DMS153 treated with DMSO at 0.1 percent for 48 hours (cell line): ENCODE measurements at regions not wholly inside any gene's neighbourhood (a gene's known extent, or its start where the extent isn't known, plus 50 kb on each side); places are given as distances from the start of the nearest gene placed in this dataset.

Source experiments
- DNase-seq: peaks from one replicate; lab custom pipeline; 2025; ENCODE audit not compliant: unreplicated experiment; lab: John Stamatoyannopoulos, UW

DNA sequence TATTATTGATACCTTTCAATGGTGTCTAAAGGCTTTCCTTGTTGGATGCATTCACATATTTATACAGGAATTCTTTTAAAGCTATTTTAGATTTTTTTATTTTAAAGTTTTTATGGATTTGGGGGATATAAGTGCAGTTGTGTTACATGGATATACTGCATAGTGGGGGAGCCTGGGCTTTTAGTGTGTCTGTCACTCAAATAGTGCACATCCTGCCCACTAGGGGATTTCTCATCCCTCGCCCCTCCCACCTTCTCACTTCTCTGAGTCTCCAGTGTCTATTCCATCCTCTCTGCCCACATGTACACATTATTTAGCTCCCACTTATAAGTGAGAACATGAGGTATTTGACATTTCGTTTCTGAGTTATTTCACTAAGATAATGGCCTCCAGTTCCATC lies 154.0 kb upstream of the MKI67 start:
- no peak for DNase-seq

DNA sequence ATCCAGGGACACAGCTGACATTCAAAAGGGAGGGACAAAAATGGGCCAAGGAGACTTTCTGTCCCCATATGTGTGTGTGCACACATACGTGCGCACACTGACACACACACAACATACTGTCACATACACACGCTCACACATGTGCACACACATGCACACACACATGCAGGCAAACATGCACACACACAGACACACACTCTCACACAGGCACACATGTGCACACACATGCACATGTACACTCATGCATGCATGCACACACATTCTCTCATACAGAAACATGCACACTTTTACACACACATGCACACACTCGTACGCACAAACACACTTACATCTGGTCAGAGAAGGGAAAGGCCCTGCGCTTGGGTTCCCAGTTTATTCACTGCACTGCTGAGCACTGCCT lies 155.1 kb upstream of the MKI67 start:
- DNase-seq: no peak

DNA sequence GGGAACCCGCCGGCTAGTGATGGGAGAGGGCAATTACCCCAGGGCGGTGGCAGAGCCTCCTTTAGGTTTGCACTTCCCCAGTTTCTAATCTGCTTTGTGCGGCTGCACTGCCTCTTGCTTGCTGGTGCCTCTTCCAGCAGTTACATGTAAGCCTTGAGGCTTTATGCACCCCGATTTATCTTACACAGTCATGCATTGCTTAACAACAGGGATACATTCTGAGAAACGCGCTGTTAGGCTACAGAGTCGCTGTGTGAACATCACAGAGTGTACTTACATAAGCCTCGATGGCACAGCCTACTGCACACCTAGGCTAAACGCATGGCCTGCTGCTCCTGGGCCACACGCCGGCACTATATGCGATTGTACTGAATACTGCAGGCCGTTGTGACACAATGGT lies 155.6 kb upstream of the MKI67 start:
- no peak for DNase-seq

DNA sequence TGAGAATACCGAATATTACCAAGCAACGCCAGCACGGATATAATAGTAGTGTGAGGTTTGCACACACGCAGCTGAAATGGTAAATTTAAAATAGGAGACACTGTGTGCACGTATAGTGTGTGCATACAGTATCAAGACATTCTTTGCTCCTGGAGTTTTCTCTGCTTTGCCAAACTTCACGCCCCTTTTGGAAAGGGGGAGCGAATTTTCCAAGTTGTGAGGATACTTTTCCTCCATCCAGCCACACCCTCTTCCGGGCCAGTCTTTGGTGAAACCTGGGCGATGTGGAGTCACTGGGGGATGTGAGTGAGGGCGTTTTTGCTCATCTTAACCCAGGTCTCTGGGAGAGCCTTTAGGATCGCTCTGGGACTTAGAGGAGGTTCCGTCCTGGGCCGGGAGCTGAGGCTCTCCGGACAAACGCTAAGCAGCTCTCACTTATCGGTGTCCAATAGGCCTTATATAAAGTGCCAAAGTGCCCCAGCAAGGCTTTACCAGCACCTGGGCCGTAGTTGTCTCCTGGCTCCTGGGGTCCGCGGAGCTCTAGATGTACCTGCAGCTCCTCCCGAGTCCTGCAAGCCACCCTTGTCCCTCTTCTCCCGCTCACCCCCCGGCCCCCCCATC lies 160.0 kb upstream of the MKI67 start:
- no peak for DNase-seq

DNA sequence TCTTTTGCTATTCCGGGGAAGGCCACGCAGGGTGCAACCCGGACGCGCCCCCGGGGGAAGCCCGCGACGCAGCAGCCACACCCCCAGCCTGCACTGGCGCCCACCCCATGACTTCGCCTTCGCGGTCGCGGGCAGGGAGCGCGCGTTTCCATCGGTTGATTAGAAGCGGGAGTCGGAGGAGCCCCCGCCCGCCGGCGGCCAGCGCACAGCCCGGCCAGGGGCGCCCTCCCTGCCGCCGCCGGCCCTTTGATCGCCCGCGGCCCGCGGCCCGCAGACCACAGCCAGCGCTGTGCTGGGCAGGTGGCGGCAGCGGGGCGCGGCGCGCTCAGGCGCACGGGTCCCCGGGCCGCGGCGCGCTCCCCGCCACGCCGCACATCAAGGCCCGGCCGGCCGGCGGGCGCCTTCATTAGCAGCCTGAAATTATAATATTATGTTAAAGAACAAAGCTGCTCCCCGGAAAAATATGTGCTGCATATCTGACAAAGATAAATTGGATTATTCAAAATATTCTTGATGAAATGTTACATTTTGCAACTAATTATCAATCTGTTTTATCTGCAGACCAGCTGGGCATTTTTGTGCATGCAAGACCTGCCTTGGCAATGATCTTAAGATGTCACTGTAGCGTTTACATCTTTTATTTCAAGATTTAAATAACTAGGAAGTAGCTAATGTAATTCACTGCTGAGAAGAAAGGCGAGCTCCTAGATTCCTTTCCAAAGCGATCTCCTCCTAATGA lies 160.7 kb upstream of the MKI67 start:
- no peak for DNase-seq

DNA sequence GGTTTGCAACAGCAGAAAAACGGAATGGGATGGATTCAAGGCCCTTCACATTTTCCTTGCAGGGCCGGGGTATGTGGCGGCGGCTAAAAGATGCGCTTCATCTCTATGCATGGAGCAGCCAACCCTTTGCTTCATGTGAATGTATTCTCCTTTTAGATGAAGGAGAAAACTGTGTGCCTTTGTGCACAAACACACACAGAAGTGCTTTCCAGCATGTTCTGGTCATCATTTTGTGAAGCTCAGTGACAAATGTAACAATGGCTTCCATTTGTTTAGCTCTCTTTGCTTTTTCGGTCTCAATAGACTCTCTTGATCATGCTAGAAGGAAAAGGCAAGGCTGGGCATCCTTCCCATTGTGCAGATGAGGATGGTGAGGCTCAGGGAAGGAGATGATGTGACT lies 161.7 kb upstream of the MKI67 start:
- no peak for DNase-seq

DNA sequence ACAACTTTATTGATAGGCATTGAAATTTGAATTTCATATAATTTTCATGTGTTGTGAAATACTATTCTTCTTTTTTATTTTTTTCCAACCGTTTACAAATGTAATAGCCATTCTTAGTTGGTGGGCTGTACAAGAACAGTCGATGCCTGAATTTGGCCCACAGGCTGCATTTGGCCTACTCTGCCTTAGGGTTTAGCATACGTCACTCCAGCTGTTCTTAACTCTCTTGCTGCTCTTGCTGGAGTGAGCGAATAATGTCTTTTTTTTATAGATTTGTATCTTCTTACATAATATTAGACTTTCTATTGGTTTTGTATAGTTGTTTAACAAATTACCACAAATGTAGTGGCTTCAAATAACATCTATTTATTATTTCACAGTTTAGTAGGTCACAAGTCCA lies 163.4 kb upstream of the MKI67 start:
- DNase-seq: no peak

DNA sequence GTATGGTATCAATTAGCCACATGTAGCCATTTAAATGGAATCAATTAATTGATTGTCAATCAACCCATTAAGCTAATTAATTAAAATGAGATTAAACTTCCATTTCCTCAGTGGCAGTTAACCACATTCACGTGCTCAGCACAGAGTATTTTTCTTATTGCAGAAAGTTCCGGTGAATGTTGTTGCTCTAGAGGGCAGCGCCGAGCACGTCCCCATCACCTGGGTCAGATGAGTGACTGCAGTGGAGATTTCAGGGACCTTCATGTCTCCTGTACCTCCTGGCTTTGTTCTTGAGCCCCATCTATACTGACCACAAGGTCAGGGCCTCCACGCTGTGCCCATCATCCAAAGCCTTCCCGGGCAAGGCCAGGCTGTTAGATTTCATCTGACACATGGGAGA lies 168.8 kb upstream of the MKI67 start:
- no peak for DNase-seq

DNA sequence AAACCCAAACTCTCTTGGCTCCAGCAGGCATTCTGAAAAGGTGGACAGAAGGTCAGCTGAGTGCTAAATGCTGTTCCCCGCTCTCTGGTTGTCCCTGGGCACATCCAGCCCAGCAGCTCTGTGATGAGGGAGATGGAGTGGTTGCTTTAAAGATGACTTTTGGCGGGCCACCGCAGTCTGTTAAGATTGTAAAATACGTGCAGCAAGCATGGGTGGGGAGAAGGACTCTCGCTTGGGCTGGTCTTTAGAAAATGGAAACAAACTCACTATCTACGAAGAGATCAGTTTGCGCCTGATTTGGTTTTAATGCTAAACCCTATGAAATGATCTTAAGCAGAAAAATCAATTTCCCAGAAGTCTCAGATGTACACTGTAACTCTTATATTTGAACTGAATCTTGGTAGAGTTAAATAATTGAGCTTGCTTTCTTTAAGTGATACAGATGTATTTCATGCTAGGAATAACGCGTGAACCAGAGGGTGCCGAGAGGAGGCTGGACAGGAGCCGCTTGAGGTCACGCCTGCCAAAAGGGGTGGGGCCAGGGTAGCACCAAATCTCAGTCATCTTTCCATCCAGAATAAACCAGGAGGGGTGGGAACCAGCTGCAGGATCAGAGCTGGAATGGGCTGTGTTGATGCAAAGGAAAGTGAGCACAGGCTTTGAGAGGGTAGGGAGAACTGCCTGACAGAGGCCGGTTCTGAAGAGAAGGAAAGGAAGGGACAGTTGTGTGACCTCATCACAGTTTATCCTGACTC lies 170.2 kb upstream of the MKI67 start:
- DNase-seq: no peak

DNA sequence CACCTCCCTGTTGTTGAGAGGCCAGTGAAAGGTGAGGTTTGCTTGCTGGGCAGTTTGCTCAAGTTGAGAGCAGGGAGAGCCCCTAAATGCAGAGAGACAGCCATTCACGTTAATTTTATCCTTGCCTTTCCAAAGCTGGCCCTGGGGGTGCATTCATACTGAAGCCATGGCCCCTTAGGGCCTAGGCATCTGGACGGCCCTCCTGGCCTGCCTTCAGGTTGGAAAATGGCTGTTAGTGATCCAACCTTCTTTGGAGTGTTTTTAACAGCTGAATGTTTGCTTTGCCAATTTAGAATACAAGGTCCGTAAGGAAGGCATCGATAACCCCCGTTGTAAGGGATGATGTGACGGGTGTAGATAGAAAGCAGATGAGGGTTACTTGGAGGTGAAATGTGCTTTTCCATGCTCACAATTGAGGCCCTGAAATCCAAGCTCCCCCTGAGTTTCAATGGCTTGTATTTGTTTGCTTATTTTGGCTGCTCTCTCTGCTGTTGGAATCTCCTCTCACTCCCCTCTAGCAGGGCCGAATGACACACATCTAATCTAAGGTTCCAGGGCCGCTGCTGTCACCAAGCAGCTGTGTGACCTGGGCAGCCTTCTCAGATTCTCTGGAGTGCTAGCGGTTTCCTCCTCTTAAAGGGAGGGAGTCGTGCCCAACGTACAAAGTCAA lies 171.6 kb upstream of the MKI67 start:
- DNase-seq: no peak

DNA sequence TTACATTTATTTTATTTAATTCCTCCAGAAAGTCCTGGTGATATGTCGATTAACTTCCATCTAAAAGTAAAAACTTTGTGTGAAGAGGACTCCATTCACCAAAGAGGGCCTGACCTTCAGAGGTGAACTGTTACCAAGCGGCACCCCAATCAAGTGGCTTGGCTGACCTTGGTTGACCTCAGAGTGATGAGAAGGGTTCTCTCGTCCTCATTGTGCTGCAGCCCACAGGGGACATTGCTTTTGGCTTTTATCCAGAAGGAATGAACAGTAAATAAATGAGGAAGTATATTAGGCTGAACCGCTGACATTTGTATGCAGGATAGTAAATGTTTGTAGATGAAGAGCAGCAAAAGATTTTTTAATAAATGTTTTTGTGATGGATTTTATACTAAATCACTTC lies 172.4 kb upstream of the MKI67 start:
- DNase-seq: no peak

DNA sequence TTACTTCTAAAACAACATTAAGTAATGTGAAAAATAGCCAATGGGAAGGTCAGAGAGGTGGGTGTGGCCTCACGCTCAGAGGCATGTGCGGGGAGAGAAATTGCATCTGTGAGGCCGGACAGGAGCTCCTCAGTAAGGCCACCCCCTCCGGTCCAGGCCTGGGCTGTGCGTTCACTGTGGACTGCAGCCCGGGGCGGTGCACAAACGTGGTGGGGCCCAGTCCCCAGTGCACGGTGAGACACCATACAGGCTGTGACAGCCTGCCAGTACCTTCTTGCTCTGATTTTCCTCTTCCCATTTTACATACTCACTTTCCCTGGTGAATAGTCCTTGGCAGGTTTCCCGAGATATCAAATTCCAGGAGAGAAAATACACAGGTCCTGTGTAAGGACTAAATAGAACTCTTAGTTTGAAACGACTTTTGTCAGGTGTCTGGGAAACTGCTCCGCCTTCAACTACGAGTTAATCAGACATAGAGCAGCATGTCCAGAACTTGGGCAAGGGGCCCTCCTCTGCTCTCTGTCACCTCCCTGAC lies 174.1 kb upstream of the MKI67 start:
- DNase-seq: no peak

DNA sequence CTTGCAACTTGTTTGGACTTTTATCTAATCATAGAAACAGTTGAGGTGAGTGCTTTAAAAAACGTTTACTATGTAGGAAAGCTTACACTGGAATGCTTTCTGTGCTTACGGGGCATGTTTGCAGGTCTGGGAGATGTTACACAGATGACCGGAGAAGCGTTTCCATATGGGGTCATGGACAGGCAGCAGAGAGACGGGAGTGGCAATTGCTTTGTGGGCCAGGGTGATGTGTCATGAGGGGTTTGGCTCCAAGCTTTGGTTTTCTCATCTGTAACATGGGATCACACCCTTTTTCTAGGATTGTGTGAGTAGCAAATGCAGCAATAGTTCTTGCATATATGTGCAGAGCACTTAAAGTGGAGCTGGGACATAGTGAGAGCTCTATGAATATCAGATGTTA lies 174.8 kb upstream of the MKI67 start:
- DNase-seq: no peak

DNA sequence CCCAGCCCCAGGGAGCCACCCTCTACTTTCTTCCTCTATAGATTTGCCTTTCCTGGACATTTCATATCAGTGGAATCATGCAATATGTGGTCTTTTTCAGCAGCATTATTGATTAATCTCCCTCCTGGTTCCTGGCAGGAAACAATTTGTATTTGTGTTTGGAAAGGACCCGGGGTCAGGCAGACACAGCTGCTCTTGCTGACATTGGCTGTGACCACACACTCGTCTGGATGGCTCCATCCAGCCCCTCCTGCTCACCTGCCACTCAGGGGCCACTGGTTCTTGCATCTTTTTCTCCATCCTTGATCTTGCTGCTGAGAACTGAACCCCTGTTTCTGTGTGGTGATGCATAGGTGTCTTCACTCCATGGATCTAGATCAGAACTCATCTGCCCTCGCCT lies 176.6 kb upstream of the MKI67 start:
- DNase-seq: no peak

DNA sequence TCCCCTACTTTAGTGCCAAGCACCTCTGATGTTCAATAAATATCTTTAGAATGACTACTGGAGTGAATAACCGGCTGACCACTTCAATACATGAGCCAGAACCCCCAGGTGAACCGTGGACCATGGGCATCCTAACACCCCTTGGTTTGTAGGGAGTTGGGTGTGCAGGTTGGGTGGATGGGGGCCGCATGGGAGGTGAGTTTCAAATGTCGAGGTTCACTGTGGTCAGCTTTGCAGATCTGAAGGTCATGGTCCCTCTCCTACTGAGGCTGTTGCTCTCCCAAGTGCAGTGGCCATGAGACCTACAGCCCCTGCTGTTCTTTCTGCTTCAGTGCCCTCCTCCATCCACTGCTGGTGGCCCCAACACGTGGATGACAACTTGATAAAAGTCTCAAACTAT lies 178.0 kb upstream of the MKI67 start:
- no peak for DNase-seq

DNA sequence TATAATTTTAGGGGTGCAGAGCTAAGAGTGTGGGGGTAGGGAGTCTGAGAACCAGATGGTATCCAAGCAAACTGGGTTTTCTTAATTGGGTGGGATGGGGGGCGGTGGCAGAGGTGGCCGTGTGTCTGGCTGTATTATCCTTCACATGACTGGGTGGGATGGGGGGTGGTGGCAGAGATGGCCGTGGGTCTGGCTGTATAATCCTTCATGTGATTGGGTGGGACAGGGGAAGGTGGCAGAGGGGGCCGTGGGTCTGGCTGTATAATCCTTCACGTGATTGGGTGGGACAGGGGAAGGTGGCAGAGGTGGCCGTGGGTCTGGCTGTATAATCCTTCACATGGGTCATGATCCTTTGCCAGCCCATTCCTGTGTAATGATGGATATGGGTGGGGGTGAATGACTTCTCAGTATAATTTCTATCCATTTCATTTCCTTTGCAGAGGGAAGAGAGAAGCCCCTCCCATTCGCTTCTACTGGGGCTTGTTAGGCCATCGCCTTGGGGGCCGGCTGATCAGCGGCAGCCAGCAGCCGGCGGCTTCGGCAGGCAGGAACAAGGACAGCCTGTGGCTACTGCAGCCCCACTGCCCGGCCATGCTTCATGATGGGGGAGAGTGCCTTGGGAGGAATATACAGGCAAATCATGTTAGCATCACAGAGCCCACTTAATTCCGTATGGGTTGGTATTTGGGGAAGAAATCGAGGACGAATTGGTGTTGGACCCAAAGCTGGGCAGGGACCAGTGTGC lies 179.6 kb upstream of the MKI67 start:
- no peak for DNase-seq

DNA sequence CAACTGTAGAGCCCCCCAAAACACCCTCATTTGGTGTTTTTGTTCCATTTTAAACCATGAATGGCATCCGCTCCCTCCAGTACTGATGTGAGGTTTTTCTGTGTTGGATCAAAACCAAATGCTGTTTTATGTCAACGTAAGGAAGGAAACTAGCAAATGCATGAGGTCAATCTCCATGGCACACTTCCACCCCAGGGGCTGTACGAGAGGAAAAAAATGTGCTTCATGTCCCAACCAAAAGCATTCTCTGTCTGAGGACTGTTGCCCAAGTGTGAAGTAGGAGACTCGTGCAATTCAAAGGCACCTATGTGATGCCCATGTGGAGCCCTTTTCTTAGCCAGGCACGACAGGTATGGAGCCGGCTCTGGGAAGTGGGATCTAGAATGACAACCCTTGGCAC lies 180.3 kb upstream of the MKI67 start:
- no peak for DNase-seq

DNA sequence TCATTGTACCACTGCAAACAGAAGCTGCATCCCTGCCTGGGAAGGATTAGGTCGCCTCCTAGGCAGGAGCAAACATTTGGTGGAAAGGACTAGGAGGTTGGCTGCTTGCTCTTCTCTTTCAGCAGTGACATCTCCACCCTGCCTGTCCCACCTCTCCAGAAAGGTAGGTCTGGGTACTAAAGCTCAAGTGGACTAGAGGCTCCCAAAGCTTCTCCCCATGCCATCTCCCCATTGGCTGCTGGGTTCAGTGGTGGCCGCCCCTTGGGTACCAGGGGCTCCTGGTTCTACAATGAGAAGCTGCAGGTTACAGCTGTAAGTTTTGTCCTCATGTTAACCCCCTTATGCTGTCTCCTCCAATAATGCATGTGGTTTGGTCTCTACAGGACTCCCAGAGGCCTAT lies 180.7 kb upstream of the MKI67 start:
- DNase-seq: no peak

DNA sequence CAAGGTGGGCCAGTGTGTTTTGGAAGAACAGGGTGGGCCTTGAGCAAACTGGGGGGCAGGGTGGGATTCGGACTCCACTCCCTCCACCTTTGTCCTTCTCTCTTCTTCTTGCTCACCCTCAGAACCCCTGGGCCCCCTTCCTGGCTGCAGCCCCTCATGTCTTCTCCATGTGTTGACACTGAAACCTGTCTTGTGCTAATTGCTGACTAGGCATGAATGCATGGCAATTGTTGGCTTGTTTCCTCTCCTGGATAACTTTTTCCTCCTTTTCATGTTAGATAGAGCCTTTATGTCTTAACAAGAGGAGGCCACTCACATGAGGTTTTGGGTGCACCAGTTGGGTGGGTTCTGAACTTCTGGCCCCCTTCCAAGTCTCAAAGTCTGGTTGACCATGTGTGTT lies 181.6 kb upstream of the MKI67 start:
- no peak for DNase-seq

DNA sequence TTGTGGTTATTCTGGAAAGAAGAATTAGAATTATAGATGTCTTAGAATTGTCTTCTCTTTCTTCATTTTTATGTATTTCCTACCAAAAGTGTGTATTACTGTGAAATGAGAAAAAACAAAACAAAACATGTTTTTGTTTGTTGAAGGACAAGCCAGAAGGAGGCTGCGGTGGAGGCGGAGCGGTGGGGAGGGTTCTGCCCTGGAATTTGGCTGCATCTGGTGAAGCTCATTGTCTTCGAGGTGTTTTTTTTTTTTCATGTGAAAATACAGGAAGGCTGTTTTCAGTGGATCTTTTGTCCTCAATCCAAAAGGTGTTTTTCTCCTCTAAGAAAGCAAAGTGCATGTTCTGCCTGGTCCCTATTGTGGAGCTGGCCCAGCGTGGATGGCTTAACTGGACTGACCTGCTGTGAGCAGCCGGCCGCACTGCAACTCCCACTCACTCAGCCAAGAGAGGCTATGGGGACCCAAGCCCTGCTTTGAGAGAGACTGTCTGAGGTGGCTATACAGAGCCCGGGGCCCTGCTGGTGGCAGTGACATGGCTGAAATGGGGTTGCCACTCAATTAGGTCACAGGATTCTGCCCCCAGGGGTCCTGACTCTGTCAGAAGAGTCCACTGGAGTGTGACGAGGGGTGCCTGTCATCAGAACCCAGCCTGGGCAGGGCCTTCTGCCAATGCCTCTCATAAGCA lies 184.9 kb upstream of the MKI67 start:
- no peak for DNase-seq
